ENCODE measurements at regions not wholly inside any gene's neighbourhood (a gene's known extent, or its start where the extent isn't known, plus 50 kb on each side); places are given as distances from the start of the nearest gene placed in this dataset.

GRCh38 chr13:50518131-50518530 is 325.4 kb downstream of the DLEU7 start:
- H3K4me1 ChIP-seq (ENCODE audit: insufficient read depth, low read length), result peaks cover 28% of the 10 kb centered on the region
- no peak overlapping the region for H3K27ac ChIP-seq (ENCODE audit: low read length)
- no peaks in the 10 kb centered on the region for H3K36me3 ChIP-seq (ENCODE audit: insufficient read depth, low read length)
- H3K27me3 ChIP-seq (ENCODE audit: insufficient read depth, low read length, poor library complexity), result no peaks in the 10 kb centered on the region
- DNase-seq, result no peak
- ATAC-seq (ENCODE audit: insufficient read depth, low read depth), result no peak
- H3K4me2 ChIP-seq (ENCODE audit: insufficient read depth, low read length), result no peak overlapping the region
- no peak overlapping the region for H3K9ac ChIP-seq (ENCODE audit: low read depth, low read length)
- H3K9me3 ChIP-seq (ENCODE audit: insufficient read depth, low read length, severe bottlenecking), result no peaks in the 10 kb centered on the region
- H4K20me1 ChIP-seq (ENCODE audit: insufficient read depth, low read length), result no peaks in the 10 kb centered on the region
- no peak overlapping the region for H3K4me3 ChIP-seq (ENCODE audit: low read depth in 1 of 2, low read length in 2 of 2)
- H3K79me2 ChIP-seq (ENCODE audit: insufficient read depth, low read length), result no peaks in the 10 kb centered on the region
- TF ChIP-seq EZH2 (IDR thresholded peaks at IDR 0.05; ENCODE audit: borderline replicate concordance, low read depth, low read length, severe bottlenecking), result no peak
- TF ChIP-seq CTCF (IDR thresholded peaks at IDR 0.05; ENCODE audit: borderline replicate concordance, extremely low read depth, low read length, poor library complexity, severe bottlenecking), result no peak
- H2AFZ ChIP-seq (ENCODE audit: low read depth, low read length), result no peak overlapping the region

GRCh38 chr13:50518781-50519201 is 324.7 kb downstream of the DLEU7 start:
- ATAC-seq (ENCODE audit: insufficient read depth, low read depth) (no peak), DNase-seq (no peak)
- no peak for TF ChIP-seq EZH2 (IDR thresholded peaks at IDR 0.05; ENCODE audit: borderline replicate concordance, low read depth, low read length, severe bottlenecking)
- no peak for TF ChIP-seq CTCF (IDR thresholded peaks at IDR 0.05; ENCODE audit: borderline replicate concordance, extremely low read depth, low read length, poor library complexity, severe bottlenecking)
- Histone ChIP-seq H3K4me3 (ENCODE audit: low read depth in 1 of 2, low read length in 2 of 2) (no peak overlapping the region), H2AFZ (ENCODE audit: low read depth, low read length) (no peak overlapping the region), H3K4me1 (ENCODE audit: insufficient read depth, low read length) (peaks cover 22% of the 10 kb centered on the region), H3K9me3 (ENCODE audit: insufficient read depth, low read length, severe bottlenecking) (no peaks in the 10 kb centered on the region), H3K27me3 (ENCODE audit: insufficient read depth, low read length, poor library complexity) (no peaks in the 10 kb centered on the region), H3K9ac (ENCODE audit: low read depth, low read length) (no peak overlapping the region), H3K4me2 (ENCODE audit: insufficient read depth, low read length) (no peak overlapping the region), H4K20me1 (ENCODE audit: insufficient read depth, low read length) (no peaks in the 10 kb centered on the region), H3K27ac (ENCODE audit: low read length) (no peak overlapping the region), H3K36me3 (ENCODE audit: insufficient read depth, low read length) (no peaks in the 10 kb centered on the region), H3K79me2 (ENCODE audit: insufficient read depth, low read length) (no peaks in the 10 kb centered on the region)

- Histone ChIP-seq H3K27ac (ENCODE audit: low read length) (no peak overlapping the region), H2AFZ (ENCODE audit: low read depth, low read length) (no peak overlapping the region), H3K36me3 (ENCODE audit: insufficient read depth, low read length) (no peaks in the 10 kb centered on the region), H3K9me3 (ENCODE audit: insufficient read depth, low read length, severe bottlenecking) (no peaks in the 10 kb centered on the region), H3K4me3 (ENCODE audit: low read depth in 1 of 2, low read length in 2 of 2) (no peak overlapping the region), H3K4me2 (ENCODE audit: insufficient read depth, low read length) (no peak overlapping the region), H3K27me3 (ENCODE audit: insufficient read depth, low read length, poor library complexity) (no peaks in the 10 kb centered on the region), H3K4me1 (ENCODE audit: insufficient read depth, low read length) (peaks cover 11% of the 10 kb centered on the region), H4K20me1 (ENCODE audit: insufficient read depth, low read length) (no peaks in the 10 kb centered on the region), H3K9ac (ENCODE audit: low read depth, low read length) (no peak overlapping the region), H3K79me2 (ENCODE audit: insufficient read depth, low read length) (no peaks in the 10 kb centered on the region)
- TF ChIP-seq CTCF (IDR thresholded peaks at IDR 0.05; ENCODE audit: borderline replicate concordance, extremely low read depth, low read length, poor library complexity, severe bottlenecking) (no peak), EZH2 (IDR thresholded peaks at IDR 0.05; ENCODE audit: borderline replicate concordance, low read depth, low read length, severe bottlenecking) (no peak)
- DNase-seq (no peak), ATAC-seq (ENCODE audit: insufficient read depth, low read depth) (no peak)
These were observed 323.6 kb downstream of the DLEU7 start for GRCh38 chr13:50519866-50520265.
